Breast epithelium (tissue), 4 donors: ENCODE measurements at regions not wholly inside any gene's neighbourhood (a gene's known extent, or its start where the extent isn't known, plus 50 kb on each side); places are given as distances from the start of the nearest gene placed in this dataset.

ENCODE experiments used
- DNase-seq, 2 donors: peaks; one replicate each; pipeline ENCODE4 v3.0.0-alpha.2; 2019; ENCODE audit warnings: low spot score in 2 of 2
- H3K27ac ChIP-seq, 2 donors: fragments of 200-600 bp; sonication (generic) in 1 of 2; one replicate each; pipeline ENCODE4 v1.5.1; 2016 to 2019; ENCODE audit warnings: mild to moderate bottlenecking in 1 of 2
- H3K27me3 ChIP-seq, 2 donors: fragments of 200-600 bp; sonication (generic) in 1 of 2; one replicate each; pipeline versions ENCODE4 v1.5.1 to v1.6.0; 2017 to 2019; ENCODE audit warnings: control low read depth in 1 of 2, mild to moderate bottlenecking in 1 of 2
- H3K36me3 ChIP-seq: fragments of 200-600 bp; one replicate; pipeline ENCODE4 v1.5.1; 2019
- H3K4me1 ChIP-seq, 2 donors: fragments of 200-600 bp; sonication (generic); one replicate each; pipeline ENCODE4 v1.5.1; 2016 to 2019; ENCODE audit warnings: control low read depth in 1 of 2
- H3K4me3 ChIP-seq, 3 donors: fragments of 200-600 bp; sonication (generic); 1 replicate in 2 of 3; 2 replicates in 1 of 3; pipeline ENCODE4 v1.5.1; 2016 to 2019; ENCODE audit warnings: mild to moderate bottlenecking in 3 of 3, moderate library complexity in 2 of 3
- H3K9me3 ChIP-seq, 2 donors: fragments of 200-600 bp; sonication (generic) in 1 of 2; one replicate each; pipeline ENCODE4 v1.5.1; 2016 to 2019; ENCODE audit warnings: control low read depth in 1 of 2
- CTCF ChIP-seq, 3 donors: fragments of 450-650 bp; IDR thresholded peaks; one replicate each; pipeline ENCODE4 v1.5.1; 2016 to 2017; ENCODE audit warnings: antibody characterized with exemption in 3 of 3, mild to moderate bottlenecking in 3 of 3, moderate library complexity in 3 of 3
- POLR2A ChIP-seq: fragments of 450-650 bp; IDR thresholded peaks from one replicate; pipeline ENCODE4 v1.6.1; 2016; ENCODE audit warnings: antibody characterized with exemption, mild to moderate bottlenecking, moderate library complexity
- POLR2AphosphoS5 ChIP-seq, 3 donors: sonication (generic); formaldehyde crosslinking; IDR thresholded peaks; one replicate each; pipeline ENCODE4 v1.6.1; 2017; ENCODE audit warnings: antibody characterized with exemption in 3 of 3
- intact Hi-C: fragments of 100-400 bp; cut with DNase I; formaldehyde crosslinking; loops from one replicate; pipeline ENCODE4 v1.15.1; 2023; ENCODE audit warnings: low total_unique reads

GRCh38 chr16:48831076-48831722, 221.2 kb upstream of the N4BP1 start:
- H3K4me1 ChIP-seq, result no peaks in the 10 kb centered on the region
- no peak overlapping the region for H3K4me3 ChIP-seq
- no peak overlapping the region for H3K27ac ChIP-seq
- TF ChIP-seq POLR2A (no peak), CTCF (IDR thresholded peaks at IDR 0.05) (no peak), POLR2AphosphoS5 (IDR thresholded peaks at IDR 0.05) (no peak)
- no peak for DNase-seq
- intact Hi-C loops, result no loop called here
- no peaks in the 10 kb centered on the region for H3K36me3 ChIP-seq
- no peaks in the 10 kb centered on the region for H3K9me3 ChIP-seq
- no peaks in the 10 kb centered on the region for H3K27me3 ChIP-seq

GRCh38 chr16:48829336-48830310, 219.6 kb upstream of the N4BP1 start:
- peaks cover 0 to 3% of the 10 kb centered on the region in 2 donors for H3K27me3 ChIP-seq
- no peaks in the 10 kb centered on the region for H3K4me1 ChIP-seq
- TF ChIP-seq POLR2AphosphoS5 (IDR thresholded peaks at IDR 0.05) (no peak), CTCF (IDR thresholded peaks at IDR 0.05) (no peak), POLR2A (no peak)
- H3K4me3 ChIP-seq, result no peak overlapping the region
- H3K9me3 ChIP-seq, result no peaks in the 10 kb centered on the region
- no peaks in the 10 kb centered on the region for H3K36me3 ChIP-seq
- no peak overlapping the region for H3K27ac ChIP-seq
- DNase-seq, result no peak
- intact Hi-C loops, result no loop called here

GRCh38 chr16:48824271-48824670, 214.3 kb upstream of the N4BP1 start:
- no peaks in the 10 kb centered on the region for H3K4me1 ChIP-seq
- H3K27ac ChIP-seq, result no peak overlapping the region
- H3K9me3 ChIP-seq, result no peaks in the 10 kb centered on the region
- no peak overlapping the region for H3K4me3 ChIP-seq
- intact Hi-C loops, result no loop called here
- TF ChIP-seq CTCF (IDR thresholded peaks at IDR 0.05), result no peak
- no peak for TF ChIP-seq POLR2AphosphoS5 (IDR thresholded peaks at IDR 0.05)
- no peak for TF ChIP-seq POLR2A
- no peaks in the 10 kb centered on the region for H3K36me3 ChIP-seq
- DNase-seq, result no peak
- peaks cover 0 to 3% of the 10 kb centered on the region in 2 donors for H3K27me3 ChIP-seq

- DNase-seq, result no peak
- intact Hi-C loops, result no loop called here
Measured at GRCh38 chr16:48822431-48822830, 212.5 kb upstream of the N4BP1 start.

More at GRCh38 chr16:48822431-48822830, 212.5 kb upstream of the N4BP1 start:
- Histone ChIP-seq H3K27ac (no peak overlapping the region), H3K4me3 (no peak overlapping the region), H3K9me3 (no peaks in the 10 kb centered on the region), H3K4me1 (no peaks in the 10 kb centered on the region), H3K27me3 (peaks cover 0 to 7% of the 10 kb centered on the region in 2 donors), H3K36me3 (no peaks in the 10 kb centered on the region)
- TF ChIP-seq POLR2AphosphoS5 (IDR thresholded peaks at IDR 0.05) (no peak), CTCF (IDR thresholded peaks at IDR 0.05) (no peak), POLR2A (no peak)
